HepG2 (cell line): ENCODE measurements at regions not wholly inside any gene's neighbourhood (a gene's known extent, or its start where the extent isn't known, plus 50 kb on each side); places are given as distances from the start of the nearest gene placed in this dataset.
A peak's percentile ranks its signal among the peaks of the same experiment; 100 is the strongest.

Source experiments
- ELF3 ChIP-seq: IDR thresholded peaks from 2 replicates; pipeline ENCODE4 v1.6.1; 2016; ENCODE audit warnings: missing genetic modification reagents, missing compliant biosample characterization
- JUND ChIP-seq: sonication (generic); formaldehyde crosslinking; IDR thresholded peaks from 2 replicates; pipeline ENCODE4 v1.8.0; 2022; ENCODE audit warnings: mild to moderate bottlenecking, missing genetic modification reagents
- NR2F2 ChIP-seq: IDR thresholded peaks from 2 replicates; pipeline ENCODE4 v1.6.1; 2012; ENCODE audit warnings: low read depth, inconsistent platforms, borderline replicate concordance
- SAP130 ChIP-seq: IDR thresholded peaks from 2 replicates; pipeline ENCODE4 v1.6.1; 2016; ENCODE audit warnings: low read depth
- TBX2 ChIP-seq: sonication (generic); formaldehyde crosslinking; IDR thresholded peaks from 2 replicates; pipeline ENCODE4 v1.5.0; 2020; ENCODE audit warnings: missing genetic modification reagents, mild to moderate bottlenecking, borderline replicate concordance
- XRCC5 ChIP-seq: fragments of 200-400 bp; formaldehyde crosslinking; optimal IDR thresholded peaks from 2 replicates; pipeline ENCODE3; 2017; ENCODE audit warnings: mild to moderate bottlenecking, low read length
- ZIK1 ChIP-seq: sonication (generic); formaldehyde crosslinking; IDR thresholded peaks from 2 replicates; pipeline ENCODE4 v1.5.0; 2020; ENCODE audit warnings: mild to moderate bottlenecking, low read depth, missing genetic modification reagents, borderline replicate concordance
- ZNF10 ChIP-seq: sonication (generic); formaldehyde crosslinking; IDR thresholded peaks from 2 replicates; pipeline ENCODE4 v1.4.0; 2020; ENCODE audit warnings: mild to moderate bottlenecking, low read depth, missing genetic modification reagents, borderline replicate concordance
- ZNF138 ChIP-seq: sonication (generic); formaldehyde crosslinking; IDR thresholded peaks from 2 replicates; pipeline ENCODE4 v1.5.0; 2020; ENCODE audit warnings: mild to moderate bottlenecking, low read depth, missing genetic modification reagents
- ZNF614 ChIP-seq: IDR thresholded peaks from 2 replicates; pipeline ENCODE4 v1.6.1; 2018; ENCODE audit warnings: missing biosample characterization, missing genetic modification reagents, inconsistent platforms, borderline replicate concordance
- ZNF709 ChIP-seq: sonication (generic); formaldehyde crosslinking; IDR thresholded peaks from 2 replicates; pipeline ENCODE4 v1.5.0; 2020; ENCODE audit warnings: mild to moderate bottlenecking, missing genetic modification reagents
- TF ChIP-seq, protein P1 (sequence below): sonication (generic); formaldehyde crosslinking; IDR thresholded peaks from 2 replicates; pipeline ENCODE4 v1.4.0; 2020; ENCODE audit warnings: missing genetic modification reagents
- TF ChIP-seq, protein P2 (sequence below): sonication (generic); formaldehyde crosslinking; conservative IDR thresholded peaks from 2 replicates; pipeline ENCODE4 v1.4.0; 2020; ENCODE audit warnings: missing genetic modification reagents
- TF ChIP-seq, protein P3 (sequence below): sonication (generic); formaldehyde crosslinking; IDR thresholded peaks from 2 replicates; pipeline ENCODE4 v1.4.0; 2020; ENCODE audit warnings: missing genetic modification reagents, low read depth, mild to moderate bottlenecking, borderline replicate concordance
- TF ChIP-seq, protein P4 (sequence below): sonication (generic); formaldehyde crosslinking; conservative IDR thresholded peaks from 2 replicates; pipeline ENCODE4 v1.8.1; 2023; ENCODE audit warnings: missing genetic modification reagents
- TF ChIP-seq, protein P5 (sequence below): sonication (generic); formaldehyde crosslinking; IDR thresholded peaks from 2 replicates; pipeline ENCODE4 v1.4.0; 2020; ENCODE audit warnings: mild to moderate bottlenecking, missing genetic modification reagents
- TF ChIP-seq, protein P6 (sequence below): sonication (generic); formaldehyde crosslinking; IDR thresholded peaks from 2 replicates; pipeline ENCODE4 v1.5.0; 2020; ENCODE audit warnings: missing genetic modification reagents, mild to moderate bottlenecking, borderline replicate concordance
- TF ChIP-seq, protein P7 (sequence below): sonication (generic); formaldehyde crosslinking; IDR thresholded peaks from 2 replicates; pipeline ENCODE4 v1.4.0; 2020; ENCODE audit warnings: missing genetic modification reagents, mild to moderate bottlenecking, borderline replicate concordance

DNA sequence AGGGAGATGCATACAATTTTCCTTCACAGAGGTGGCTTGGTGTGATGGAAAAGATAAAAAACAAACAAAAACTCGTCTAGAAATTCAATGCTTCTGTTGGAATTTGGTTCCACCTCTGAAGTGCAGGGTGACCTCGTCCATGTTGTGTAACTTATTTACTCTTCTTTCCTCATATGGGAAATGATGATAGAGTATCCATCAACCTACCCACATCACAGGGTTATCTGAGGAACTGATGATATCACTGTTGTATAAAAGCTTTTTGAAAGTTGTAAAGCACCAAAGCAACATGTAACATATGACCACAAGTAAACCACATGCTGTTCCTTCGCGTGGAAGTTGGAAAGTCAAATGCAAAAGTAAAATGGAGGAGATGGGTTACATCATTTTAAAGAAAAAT is 212.0 kb upstream of the SGK1 start (continued):
- TF ChIP-seq, protein P1, sequence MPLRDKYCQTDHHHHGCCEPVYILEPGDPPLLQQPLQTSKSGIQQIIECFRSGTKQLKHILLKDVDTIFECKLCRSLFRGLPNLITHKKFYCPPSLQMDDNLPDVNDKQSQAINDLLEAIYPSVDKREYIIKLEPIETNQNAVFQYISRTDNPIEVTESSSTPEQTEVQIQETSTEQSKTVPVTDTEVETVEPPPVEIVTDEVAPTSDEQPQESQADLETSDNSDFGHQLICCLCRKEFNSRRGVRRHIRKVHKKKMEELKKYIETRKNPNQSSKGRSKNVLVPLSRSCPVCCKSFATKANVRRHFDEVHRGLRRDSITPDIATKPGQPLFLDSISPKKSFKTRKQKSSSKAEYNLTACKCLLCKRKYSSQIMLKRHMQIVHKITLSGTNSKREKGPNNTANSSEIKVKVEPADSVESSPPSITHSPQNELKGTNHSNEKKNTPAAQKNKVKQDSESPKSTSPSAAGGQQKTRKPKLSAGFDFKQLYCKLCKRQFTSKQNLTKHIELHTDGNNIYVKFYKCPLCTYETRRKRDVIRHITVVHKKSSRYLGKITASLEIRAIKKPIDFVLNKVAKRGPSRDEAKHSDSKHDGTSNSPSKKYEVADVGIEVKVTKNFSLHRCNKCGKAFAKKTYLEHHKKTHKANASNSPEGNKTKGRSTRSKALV (CRISPR knock-in tag) = peak; percentile 38; the same call in 1 of the 2 replicates
- TF ChIP-seq, protein P2, sequence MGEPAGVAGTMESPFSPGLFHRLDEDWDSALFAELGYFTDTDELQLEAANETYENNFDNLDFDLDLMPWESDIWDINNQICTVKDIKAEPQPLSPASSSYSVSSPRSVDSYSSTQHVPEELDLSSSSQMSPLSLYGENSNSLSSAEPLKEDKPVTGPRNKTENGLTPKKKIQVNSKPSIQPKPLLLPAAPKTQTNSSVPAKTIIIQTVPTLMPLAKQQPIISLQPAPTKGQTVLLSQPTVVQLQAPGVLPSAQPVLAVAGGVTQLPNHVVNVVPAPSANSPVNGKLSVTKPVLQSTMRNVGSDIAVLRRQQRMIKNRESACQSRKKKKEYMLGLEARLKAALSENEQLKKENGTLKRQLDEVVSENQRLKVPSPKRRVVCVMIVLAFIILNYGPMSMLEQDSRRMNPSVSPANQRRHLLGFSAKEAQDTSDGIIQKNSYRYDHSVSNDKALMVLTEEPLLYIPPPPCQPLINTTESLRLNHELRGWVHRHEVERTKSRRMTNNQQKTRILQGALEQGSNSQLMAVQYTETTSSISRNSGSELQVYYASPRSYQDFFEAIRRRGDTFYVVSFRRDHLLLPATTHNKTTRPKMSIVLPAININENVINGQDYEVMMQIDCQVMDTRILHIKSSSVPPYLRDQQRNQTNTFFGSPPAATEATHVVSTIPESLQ (CRISPR knock-in tag) = no peak
- TF ChIP-seq, protein P3, sequence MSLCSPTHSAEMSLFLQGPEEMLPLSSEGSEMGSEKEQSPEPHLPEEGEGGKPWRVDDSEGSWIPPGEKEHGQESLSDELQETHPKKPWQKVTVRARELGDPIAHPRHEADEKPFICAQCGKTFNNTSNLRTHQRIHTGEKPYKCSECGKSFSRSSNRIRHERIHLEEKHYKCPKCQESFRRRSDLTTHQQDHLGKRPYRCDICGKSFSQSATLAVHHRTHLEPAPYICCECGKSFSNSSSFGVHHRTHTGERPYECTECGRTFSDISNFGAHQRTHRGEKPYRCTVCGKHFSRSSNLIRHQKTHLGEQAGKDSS (CRISPR knock-in tag) = no peak
- TF ChIP-seq, protein P4, sequence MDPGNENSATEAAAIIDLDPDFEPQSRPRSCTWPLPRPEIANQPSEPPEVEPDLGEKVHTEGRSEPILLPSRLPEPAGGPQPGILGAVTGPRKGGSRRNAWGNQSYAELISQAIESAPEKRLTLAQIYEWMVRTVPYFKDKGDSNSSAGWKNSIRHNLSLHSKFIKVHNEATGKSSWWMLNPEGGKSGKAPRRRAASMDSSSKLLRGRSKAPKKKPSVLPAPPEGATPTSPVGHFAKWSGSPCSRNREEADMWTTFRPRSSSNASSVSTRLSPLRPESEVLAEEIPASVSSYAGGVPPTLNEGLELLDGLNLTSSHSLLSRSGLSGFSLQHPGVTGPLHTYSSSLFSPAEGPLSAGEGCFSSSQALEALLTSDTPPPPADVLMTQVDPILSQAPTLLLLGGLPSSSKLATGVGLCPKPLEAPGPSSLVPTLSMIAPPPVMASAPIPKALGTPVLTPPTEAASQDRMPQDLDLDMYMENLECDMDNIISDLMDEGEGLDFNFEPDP (CRISPR knock-in tag) = no peak
- TF ChIP-seq ZNF138 (CRISPR knock-in tag) (no peak), JUND (CRISPR knock-in tag) (peak; percentile 69), XRCC5 (no peak), NR2F2 (peak; percentile 74), ZNF614 (CRISPR knock-in tag) (peak; percentile 61; the same call in 1 of the 2 replicates), ZNF709 (CRISPR knock-in tag) (no peak), TBX2 (CRISPR knock-in tag) (peak; percentile 86), ZNF10 (CRISPR knock-in tag) (no peak), ZIK1 (CRISPR knock-in tag) (no peak), SAP130 (peak; percentile 70), ELF3 (CRISPR knock-in tag) (peak; percentile 81)
- TF ChIP-seq, protein P5, sequence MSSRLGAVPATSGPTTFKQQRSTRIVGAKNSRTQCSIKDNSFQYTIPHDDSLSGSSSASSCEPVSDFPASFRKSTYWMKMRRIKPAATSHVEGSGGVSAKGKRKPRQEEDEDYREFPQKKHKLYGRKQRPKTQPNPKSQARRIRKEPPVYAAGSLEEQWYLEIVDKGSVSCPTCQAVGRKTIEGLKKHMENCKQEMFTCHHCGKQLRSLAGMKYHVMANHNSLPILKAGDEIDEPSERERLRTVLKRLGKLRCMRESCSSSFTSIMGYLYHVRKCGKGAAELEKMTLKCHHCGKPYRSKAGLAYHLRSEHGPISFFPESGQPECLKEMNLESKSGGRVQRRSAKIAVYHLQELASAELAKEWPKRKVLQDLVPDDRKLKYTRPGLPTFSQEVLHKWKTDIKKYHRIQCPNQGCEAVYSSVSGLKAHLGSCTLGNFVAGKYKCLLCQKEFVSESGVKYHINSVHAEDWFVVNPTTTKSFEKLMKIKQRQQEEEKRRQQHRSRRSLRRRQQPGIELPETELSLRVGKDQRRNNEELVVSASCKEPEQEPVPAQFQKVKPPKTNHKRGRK (CRISPR knock-in tag) = no peak
- TF ChIP-seq, protein P6, sequence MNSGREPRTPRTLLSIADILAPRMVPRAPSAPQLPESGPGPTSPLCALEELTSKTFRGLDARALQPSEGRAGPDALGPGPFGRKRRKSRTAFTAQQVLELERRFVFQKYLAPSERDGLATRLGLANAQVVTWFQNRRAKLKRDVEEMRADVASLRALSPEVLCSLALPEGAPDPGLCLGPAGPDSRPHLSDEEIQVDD = no peak
- TF ChIP-seq, protein P7, sequence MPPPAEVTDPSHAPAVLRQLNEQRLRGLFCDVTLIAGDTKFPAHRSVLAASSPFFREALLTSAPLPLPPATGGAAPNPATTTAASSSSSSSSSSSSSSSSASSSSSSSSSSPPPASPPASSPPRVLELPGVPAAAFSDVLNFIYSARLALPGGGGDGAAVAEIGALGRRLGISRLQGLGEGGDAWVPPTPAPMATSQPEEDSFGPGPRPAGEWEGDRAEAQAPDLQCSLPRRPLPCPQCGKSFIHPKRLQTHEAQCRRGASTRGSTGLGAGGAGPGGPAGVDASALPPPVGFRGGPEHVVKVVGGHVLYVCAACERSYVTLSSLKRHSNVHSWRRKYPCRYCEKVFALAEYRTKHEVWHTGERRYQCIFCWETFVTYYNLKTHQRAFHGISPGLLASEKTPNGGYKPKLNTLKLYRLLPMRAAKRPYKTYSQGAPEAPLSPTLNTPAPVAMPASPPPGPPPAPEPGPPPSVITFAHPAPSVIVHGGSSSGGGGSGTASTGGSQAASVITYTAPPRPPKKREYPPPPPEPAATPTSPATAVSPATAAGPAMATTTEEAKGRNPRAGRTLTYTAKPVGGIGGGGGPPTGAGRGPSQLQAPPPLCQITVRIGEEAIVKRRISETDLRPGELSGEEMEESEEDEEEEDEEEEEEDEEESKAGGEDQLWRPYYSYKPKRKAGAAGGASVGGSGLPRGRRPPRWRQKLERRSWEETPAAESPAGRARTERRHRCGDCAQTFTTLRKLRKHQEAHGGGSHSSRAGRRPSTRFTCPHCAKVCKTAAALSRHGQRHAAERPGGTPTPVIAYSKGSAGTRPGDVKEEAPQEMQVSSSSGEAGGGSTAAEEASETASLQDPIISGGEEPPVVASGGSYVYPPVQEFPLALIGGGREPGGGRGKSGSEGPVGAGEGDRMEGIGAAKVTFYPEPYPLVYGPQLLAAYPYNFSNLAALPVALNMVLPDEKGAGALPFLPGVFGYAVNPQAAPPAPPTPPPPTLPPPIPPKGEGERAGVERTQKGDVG (CRISPR knock-in tag) = no peak
